ENCODE measurements at regions not wholly inside any gene's neighbourhood (a gene's known extent, or its start where the extent isn't known, plus 50 kb on each side); places are given as distances from the start of the nearest gene placed in this dataset.

GRCh38 chr12:95416111-95416636 is 57.8 kb upstream of the METAP2 start:
- TF ChIP-seq ZC3H10 (CRISPR knock-in tag; IDR thresholded peaks at IDR 0.05): no peak
- no peak for TF ChIP-seq ZNF565 (CRISPR knock-in tag; conservative IDR thresholded peaks at IDR 0.05; ENCODE audit: low read depth)
- TF ChIP-seq PATZ1 (CRISPR knock-in tag; IDR thresholded peaks at IDR 0.05; ENCODE audit: borderline replicate concordance): no peak
- no peak for TF ChIP-seq BACH2 (CRISPR knock-in tag; IDR thresholded peaks at IDR 0.05; ENCODE audit: borderline replicate concordance)
- no peak for TF ChIP-seq ESRRG (CRISPR knock-in tag; IDR thresholded peaks at IDR 0.05)
- TF ChIP-seq CSDC2 (CRISPR knock-in tag; IDR thresholded peaks at IDR 0.05): no peak
- TF ChIP-seq RARB (CRISPR knock-in tag; IDR thresholded peaks at IDR 0.05): no peak
- TF ChIP-seq GLIS3 (CRISPR knock-in tag; IDR thresholded peaks at IDR 0.05): no peak
- TF ChIP-seq OSR1 (CRISPR knock-in tag; IDR thresholded peaks at IDR 0.05): no peak
- TF ChIP-seq ZFP3 (CRISPR knock-in tag; IDR thresholded peaks at IDR 0.05): no peak
- no peak for TF ChIP-seq ISL1 (CRISPR knock-in tag; IDR thresholded peaks at IDR 0.05)
- TF ChIP-seq, protein P1, sequence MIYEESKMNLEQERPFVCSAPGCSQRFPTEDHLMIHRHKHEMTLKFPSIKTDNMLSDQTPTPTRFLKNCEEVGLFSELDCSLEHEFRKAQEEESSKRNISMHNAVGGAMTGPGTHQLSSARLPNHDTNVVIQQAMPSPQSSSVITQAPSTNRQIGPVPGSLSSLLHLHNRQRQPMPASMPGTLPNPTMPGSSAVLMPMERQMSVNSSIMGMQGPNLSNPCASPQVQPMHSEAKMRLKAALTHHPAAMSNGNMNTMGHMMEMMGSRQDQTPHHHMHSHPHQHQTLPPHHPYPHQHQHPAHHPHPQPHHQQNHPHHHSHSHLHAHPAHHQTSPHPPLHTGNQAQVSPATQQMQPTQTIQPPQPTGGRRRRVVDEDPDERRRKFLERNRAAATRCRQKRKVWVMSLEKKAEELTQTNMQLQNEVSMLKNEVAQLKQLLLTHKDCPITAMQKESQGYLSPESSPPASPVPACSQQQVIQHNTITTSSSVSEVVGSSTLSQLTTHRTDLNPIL (CRISPR knock-in tag; IDR thresholded peaks at IDR 0.05; ENCODE audit: low read depth): no peak

All from SK-N-SH treated with all-trans-retinoic acid at 6 μM for 48 hours (cell line).